ENCODE measurements at regions not wholly inside any gene's neighbourhood (a gene's known extent, or its start where the extent isn't known, plus 50 kb on each side); places are given as distances from the start of the nearest gene placed in this dataset.

- H3K4me3 ChIP-seq (ENCODE audit: low read depth in 1 of 2, low read length in 2 of 2) = no peak overlapping the region
- H3K27ac ChIP-seq (ENCODE audit: low read length) = no peak overlapping the region
- H3K4me1 ChIP-seq (ENCODE audit: control insufficient read depth in 1 of 2, insufficient read depth in 2 of 2, low read length in 2 of 2) = no peaks in the 10 kb centered on the region
- no peaks in the 10 kb centered on the region for H3K36me3 ChIP-seq (ENCODE audit: control insufficient read depth in 1 of 2, insufficient read depth in 2 of 2, low read length in 2 of 2)
- H3K9me3 ChIP-seq (ENCODE audit: control insufficient read depth in 1 of 2, low read length in 2 of 2) = no peaks in the 10 kb centered on the region
- no peaks in the 10 kb centered on the region for H3K27me3 ChIP-seq (ENCODE audit: low read depth, low read length)
Measured at GRCh38 chr3:30069056-30069455, 537.3 kb upstream of the TGFBR2 start.

DNA sequence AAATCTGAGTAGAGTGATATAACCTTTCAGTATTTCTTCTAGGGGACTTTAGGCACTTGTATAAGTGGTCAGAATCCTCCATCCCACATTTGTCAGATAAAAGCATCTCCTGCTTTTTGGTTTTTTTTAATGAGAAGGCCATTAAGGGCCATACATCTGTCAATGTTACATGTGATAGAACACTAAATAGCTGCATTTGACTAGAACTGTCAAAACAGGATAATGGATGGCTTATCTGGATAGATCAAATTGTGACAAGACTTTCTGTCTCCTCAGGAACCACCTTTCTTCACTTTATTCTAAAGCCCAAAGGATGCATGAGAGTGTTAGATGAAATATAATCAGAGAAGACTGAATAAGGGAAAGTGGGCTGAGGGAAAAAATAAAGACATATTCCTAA, 533.4 kb upstream of the TGFBR2 start:
- H3K27me3 ChIP-seq (ENCODE audit: low read depth, low read length) = no peaks in the 10 kb centered on the region
- no peak overlapping the region for H3K4me3 ChIP-seq (ENCODE audit: low read depth in 1 of 2, low read length in 2 of 2)
- no peaks in the 10 kb centered on the region for H3K36me3 ChIP-seq (ENCODE audit: control insufficient read depth in 1 of 2, insufficient read depth in 2 of 2, low read length in 2 of 2)
- no peaks in the 10 kb centered on the region for H3K4me1 ChIP-seq (ENCODE audit: control insufficient read depth in 1 of 2, insufficient read depth in 2 of 2, low read length in 2 of 2)
- no peak overlapping the region for H3K27ac ChIP-seq (ENCODE audit: low read length)
- no peaks in the 10 kb centered on the region for H3K9me3 ChIP-seq (ENCODE audit: control insufficient read depth in 1 of 2, low read length in 2 of 2)

- Histone ChIP-seq H3K27me3 (ENCODE audit: low read depth, low read length) (no peaks in the 10 kb centered on the region), H3K4me1 (ENCODE audit: control insufficient read depth in 1 of 2, insufficient read depth in 2 of 2, low read length in 2 of 2) (no peaks in the 10 kb centered on the region), H3K36me3 (ENCODE audit: control insufficient read depth in 1 of 2, insufficient read depth in 2 of 2, low read length in 2 of 2) (no peaks in the 10 kb centered on the region), H3K4me3 (ENCODE audit: low read depth in 1 of 2, low read length in 2 of 2) (no peak overlapping the region), H3K27ac (ENCODE audit: low read length) (no peak overlapping the region), H3K9me3 (ENCODE audit: control insufficient read depth in 1 of 2, low read length in 2 of 2) (no peaks in the 10 kb centered on the region)
Measured at GRCh38 chr3:30073622-30074021, 532.8 kb upstream of the TGFBR2 start.

DNA sequence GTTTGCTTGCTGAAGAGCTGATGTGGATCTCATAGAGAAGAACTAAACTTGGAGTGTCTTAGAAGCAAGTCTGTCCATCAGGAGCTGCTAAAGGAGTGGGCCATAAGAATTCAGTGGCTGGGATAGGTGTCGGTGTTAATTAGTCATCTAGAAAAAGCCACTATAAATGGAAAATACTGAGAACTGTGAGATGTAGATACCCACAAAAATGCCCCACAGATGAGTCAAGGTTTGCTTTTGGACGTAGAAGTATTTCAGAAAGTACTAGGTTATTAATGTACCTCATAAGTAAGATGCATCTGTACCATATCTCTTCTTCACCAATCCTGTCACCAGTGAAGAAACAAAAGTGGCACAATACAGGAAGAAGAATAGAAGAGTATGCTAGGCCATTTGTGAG, 530.9 kb upstream of the TGFBR2 start:
- Histone ChIP-seq H3K27me3 (ENCODE audit: low read depth, low read length) (no peaks in the 10 kb centered on the region), H3K4me3 (ENCODE audit: low read depth in 1 of 2, low read length in 2 of 2) (no peak overlapping the region), H3K4me1 (ENCODE audit: control insufficient read depth in 1 of 2, insufficient read depth in 2 of 2, low read length in 2 of 2) (no peaks in the 10 kb centered on the region), H3K36me3 (ENCODE audit: control insufficient read depth in 1 of 2, insufficient read depth in 2 of 2, low read length in 2 of 2) (no peaks in the 10 kb centered on the region), H3K9me3 (ENCODE audit: control insufficient read depth in 1 of 2, low read length in 2 of 2) (no peaks in the 10 kb centered on the region), H3K27ac (ENCODE audit: low read length) (no peak overlapping the region)

DNA sequence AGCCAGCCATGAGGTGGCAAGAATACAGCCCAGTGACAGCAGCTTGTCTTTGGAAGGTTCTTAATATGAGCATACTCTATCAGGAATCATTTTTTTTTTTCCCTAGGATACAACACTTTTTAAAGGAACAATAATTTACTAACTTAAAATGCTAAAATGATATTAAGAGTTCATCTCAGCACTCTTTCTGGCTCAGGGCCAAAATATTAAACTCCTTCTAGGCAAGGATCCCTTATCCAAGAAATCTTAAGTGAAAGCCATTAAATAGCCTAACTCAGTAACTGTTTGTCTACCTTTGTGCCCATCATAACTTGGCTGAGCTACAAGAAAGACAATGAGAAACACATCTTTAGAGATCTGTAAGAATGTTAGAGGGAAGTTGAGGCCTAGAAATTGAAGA, 529.5 kb upstream of the TGFBR2 start:
- Histone ChIP-seq H3K36me3 (ENCODE audit: control insufficient read depth in 1 of 2, insufficient read depth in 2 of 2, low read length in 2 of 2) (no peaks in the 10 kb centered on the region), H3K27ac (ENCODE audit: low read length) (no peak overlapping the region), H3K27me3 (ENCODE audit: low read depth, low read length) (no peaks in the 10 kb centered on the region), H3K9me3 (ENCODE audit: control insufficient read depth in 1 of 2, low read length in 2 of 2) (no peaks in the 10 kb centered on the region), H3K4me1 (ENCODE audit: control insufficient read depth in 1 of 2, insufficient read depth in 2 of 2, low read length in 2 of 2) (no peaks in the 10 kb centered on the region), H3K4me3 (ENCODE audit: low read depth in 1 of 2, low read length in 2 of 2) (no peak overlapping the region)

- no peaks in the 10 kb centered on the region for H3K4me1 ChIP-seq (ENCODE audit: control insufficient read depth in 1 of 2, insufficient read depth in 2 of 2, low read length in 2 of 2)
- no peak overlapping the region for H3K27ac ChIP-seq (ENCODE audit: low read length)
- H3K9me3 ChIP-seq (ENCODE audit: control insufficient read depth in 1 of 2, low read length in 2 of 2) = no peaks in the 10 kb centered on the region
- H3K36me3 ChIP-seq (ENCODE audit: control insufficient read depth in 1 of 2, insufficient read depth in 2 of 2, low read length in 2 of 2) = no peaks in the 10 kb centered on the region
- no peaks in the 10 kb centered on the region for H3K27me3 ChIP-seq (ENCODE audit: low read depth, low read length)
- H3K4me3 ChIP-seq (ENCODE audit: low read depth in 1 of 2, low read length in 2 of 2) = no peak overlapping the region
Measured at GRCh38 chr3:30077746-30078145, 528.7 kb upstream of the TGFBR2 start.

GRCh38 chr3:30078736-30079135, 527.7 kb upstream of the TGFBR2 start:
- no peaks in the 10 kb centered on the region for H3K36me3 ChIP-seq (ENCODE audit: control insufficient read depth in 1 of 2, insufficient read depth in 2 of 2, low read length in 2 of 2)
- no peak overlapping the region for H3K27ac ChIP-seq (ENCODE audit: low read length)
- no peaks in the 10 kb centered on the region for H3K4me1 ChIP-seq (ENCODE audit: control insufficient read depth in 1 of 2, insufficient read depth in 2 of 2, low read length in 2 of 2)

DNA sequence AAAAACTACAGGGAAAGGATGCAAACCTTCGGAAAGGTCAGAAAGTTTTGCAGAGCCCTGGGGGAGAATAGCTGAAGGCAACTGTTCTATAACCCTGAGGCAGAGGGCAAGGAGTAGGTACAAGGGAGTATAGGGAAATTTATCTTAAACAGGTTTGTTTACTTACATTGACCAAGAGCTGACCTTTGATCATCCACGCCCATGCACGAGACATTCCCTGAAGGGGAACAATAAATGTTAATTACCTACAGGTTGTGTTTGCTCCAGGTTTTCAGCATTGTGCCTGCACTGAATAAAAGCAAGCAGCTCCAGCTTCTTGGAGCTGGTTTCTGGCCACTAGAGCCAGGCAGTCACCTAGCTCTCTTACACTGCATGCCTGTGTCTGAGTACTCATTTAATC, 524.5 kb upstream of the TGFBR2 start:
- Histone ChIP-seq H3K27me3 (ENCODE audit: low read depth, low read length) (no peaks in the 10 kb centered on the region), H3K4me3 (ENCODE audit: low read depth in 1 of 2, low read length in 2 of 2) (no peak overlapping the region), H3K9me3 (ENCODE audit: control insufficient read depth in 1 of 2, low read length in 2 of 2) (no peaks in the 10 kb centered on the region), H3K27ac (ENCODE audit: low read length) (peak overlapping the region; percentile 20), H3K4me1 (ENCODE audit: control insufficient read depth in 1 of 2, insufficient read depth in 2 of 2, low read length in 2 of 2) (no peaks in the 10 kb centered on the region), H3K36me3 (ENCODE audit: control insufficient read depth in 1 of 2, insufficient read depth in 2 of 2, low read length in 2 of 2) (no peaks in the 10 kb centered on the region)

More at GRCh38 chr3:30078736-30079135, 527.7 kb upstream of the TGFBR2 start:
- Histone ChIP-seq H3K9me3 (ENCODE audit: control insufficient read depth in 1 of 2, low read length in 2 of 2) (no peaks in the 10 kb centered on the region), H3K27me3 (ENCODE audit: low read depth, low read length) (no peaks in the 10 kb centered on the region), H3K4me3 (ENCODE audit: low read depth in 1 of 2, low read length in 2 of 2) (no peak overlapping the region)

- Histone ChIP-seq H3K27ac (ENCODE audit: low read length) (peak overlapping the region; percentile 20), H3K36me3 (ENCODE audit: control insufficient read depth in 1 of 2, insufficient read depth in 2 of 2, low read length in 2 of 2) (no peaks in the 10 kb centered on the region), H3K27me3 (ENCODE audit: low read depth, low read length) (no peaks in the 10 kb centered on the region), H3K9me3 (ENCODE audit: control insufficient read depth in 1 of 2, low read length in 2 of 2) (no peaks in the 10 kb centered on the region), H3K4me3 (ENCODE audit: low read depth in 1 of 2, low read length in 2 of 2) (no peak overlapping the region), H3K4me1 (ENCODE audit: control insufficient read depth in 1 of 2, insufficient read depth in 2 of 2, low read length in 2 of 2) (no peaks in the 10 kb centered on the region)
Measured at GRCh38 chr3:30082652-30083051, 523.7 kb upstream of the TGFBR2 start.

DNA sequence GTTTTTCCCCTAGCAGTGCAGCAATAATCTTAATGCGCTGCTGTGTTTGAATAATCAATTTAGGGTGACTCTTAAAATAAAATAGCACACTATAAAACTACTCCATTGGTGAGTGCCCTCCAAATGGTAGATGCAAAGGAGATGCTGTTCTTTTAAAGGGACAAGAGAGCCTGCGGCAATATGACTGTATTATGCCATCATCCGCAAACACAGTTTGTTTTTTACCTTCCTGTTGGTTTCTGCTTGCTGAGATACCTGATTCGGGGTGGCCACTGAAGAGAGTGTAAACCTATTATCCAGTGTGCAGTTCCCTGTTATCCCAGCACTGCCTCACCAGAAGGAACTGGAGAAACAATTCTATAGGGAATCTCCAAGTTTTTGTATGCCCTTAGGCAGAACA, 523.1 kb upstream of the TGFBR2 start:
- no peaks in the 10 kb centered on the region for H3K36me3 ChIP-seq (ENCODE audit: control insufficient read depth in 1 of 2, insufficient read depth in 2 of 2, low read length in 2 of 2)
- no peak overlapping the region for H3K27ac ChIP-seq (ENCODE audit: low read length)
- no peaks in the 10 kb centered on the region for H3K9me3 ChIP-seq (ENCODE audit: control insufficient read depth in 1 of 2, low read length in 2 of 2)
- no peaks in the 10 kb centered on the region for H3K27me3 ChIP-seq (ENCODE audit: low read depth, low read length)
- no peak overlapping the region for H3K4me3 ChIP-seq (ENCODE audit: low read depth in 1 of 2, low read length in 2 of 2)
- H3K4me1 ChIP-seq (ENCODE audit: control insufficient read depth in 1 of 2, insufficient read depth in 2 of 2, low read length in 2 of 2) = no peaks in the 10 kb centered on the region

- H3K9me3 ChIP-seq (ENCODE audit: control insufficient read depth in 1 of 2, low read length in 2 of 2) = no peaks in the 10 kb centered on the region
- H3K27me3 ChIP-seq (ENCODE audit: low read depth, low read length) = no peaks in the 10 kb centered on the region
- H3K4me1 ChIP-seq (ENCODE audit: control insufficient read depth in 1 of 2, insufficient read depth in 2 of 2, low read length in 2 of 2) = no peaks in the 10 kb centered on the region
- H3K36me3 ChIP-seq (ENCODE audit: control insufficient read depth in 1 of 2, insufficient read depth in 2 of 2, low read length in 2 of 2) = no peaks in the 10 kb centered on the region
- H3K4me3 ChIP-seq (ENCODE audit: low read depth in 1 of 2, low read length in 2 of 2) = no peak overlapping the region
- H3K27ac ChIP-seq (ENCODE audit: low read length) = no peak overlapping the region
Measured at GRCh38 chr3:30084316-30084715, 522.1 kb upstream of the TGFBR2 start.

DNA sequence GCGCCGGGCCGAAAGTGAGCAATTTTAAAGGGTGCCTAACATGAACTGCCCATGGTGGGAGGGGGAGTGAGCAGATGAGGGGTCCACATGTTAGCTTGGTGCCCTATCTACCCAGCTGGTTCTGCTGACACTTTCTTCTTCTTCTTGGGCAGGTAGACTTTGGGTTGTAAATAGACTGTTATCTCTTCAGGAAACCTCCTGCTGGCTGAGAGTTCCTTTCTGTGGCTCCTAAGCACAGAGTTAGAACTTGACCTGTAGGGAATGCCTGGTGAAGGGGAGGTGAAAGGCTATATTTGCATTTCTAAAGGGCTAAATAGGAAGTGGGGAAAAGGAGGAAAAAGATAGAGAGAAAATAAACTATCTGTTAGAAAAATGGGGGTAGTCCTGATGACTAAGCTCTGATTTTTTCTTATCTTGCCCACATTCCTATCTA, 521.4 kb upstream of the TGFBR2 start:
- H3K9me3 ChIP-seq (ENCODE audit: control insufficient read depth in 1 of 2, low read length in 2 of 2) = no peaks in the 10 kb centered on the region
- H3K36me3 ChIP-seq (ENCODE audit: control insufficient read depth in 1 of 2, insufficient read depth in 2 of 2, low read length in 2 of 2) = no peaks in the 10 kb centered on the region

More for the DNA sequence above, 521.4 kb upstream of the TGFBR2 start:
- H3K4me3 ChIP-seq (ENCODE audit: low read depth in 1 of 2, low read length in 2 of 2) = no peak overlapping the region
- H3K27me3 ChIP-seq (ENCODE audit: low read depth, low read length) = no peaks in the 10 kb centered on the region
- no peak overlapping the region for H3K27ac ChIP-seq (ENCODE audit: low read length)
- no peaks in the 10 kb centered on the region for H3K4me1 ChIP-seq (ENCODE audit: control insufficient read depth in 1 of 2, insufficient read depth in 2 of 2, low read length in 2 of 2)

Data from muscle layer of duodenum (tissue), 2 donors.